HepG2 (cell line): ENCODE measurements at regions not wholly inside any gene's neighbourhood (a gene's known extent, or its start where the extent isn't known, plus 50 kb on each side); places are given as distances from the start of the nearest gene placed in this dataset.

ENCODE experiments used
- BRCA1 ChIP-seq: sonication (generic); formaldehyde crosslinking; IDR thresholded peaks from 2 replicates; pipeline ENCODE4 v1.4.0; 2020; ENCODE audit warnings: missing genetic modification reagents
- CEBPG ChIP-seq: IDR thresholded peaks from 2 replicates; pipeline ENCODE4 v1.6.1; 2016
- GABPA ChIP-seq, 2 experiments: IDR thresholded peaks; 2 replicates each; pipeline ENCODE4 v1.6.1; 2011 to 2016; ENCODE audit warnings: low read depth in 2 of 2, low read length in 1 of 2, missing biosample characterization in 1 of 2, missing genetic modification characterization in 1 of 2
- GPN1 ChIP-seq: sonication (generic); formaldehyde crosslinking; IDR thresholded peaks from 2 replicates; pipeline ENCODE4 v1.5.1; 2020; ENCODE audit warnings: missing genetic modification reagents, borderline replicate concordance
- HMGXB3 ChIP-seq: sonication (generic); formaldehyde crosslinking; IDR thresholded peaks from 2 replicates; pipeline ENCODE4 v1.4.0; 2020; ENCODE audit warnings: missing genetic modification reagents, borderline replicate concordance
- NFAT5 ChIP-seq: sonication (generic); formaldehyde crosslinking; IDR thresholded peaks from 2 replicates; pipeline ENCODE4 v1.4.0; 2020; ENCODE audit warnings: missing genetic modification reagents
- NONO ChIP-seq, 2 experiments: fragments of 450-650 bp in 1 of 2; sonication (generic) in 1 of 2; formaldehyde crosslinking in 1 of 2; IDR thresholded peaks in 1 of 2; conservative IDR thresholded peaks in 1 of 2; 2 replicates each; pipeline versions ENCODE4 v1.6.1 to v1.8.0; 2017 to 2022; ENCODE audit warnings: mild to moderate bottlenecking in 1 of 2, missing genetic modification reagents in 1 of 2, moderate library complexity in 1 of 2
- PHB2 ChIP-seq: fragments of 450-650 bp; IDR thresholded peaks from 2 replicates; pipeline ENCODE4 v1.6.1; 2018; ENCODE audit not compliant: partially characterized antibody
- RAD21 ChIP-seq: fragments of 450-650 bp; formaldehyde crosslinking; IDR thresholded peaks from 2 replicates; pipeline ENCODE4 v1.5.0; 2020; ENCODE audit warnings: mild to moderate bottlenecking
- TAF15 ChIP-seq: fragments of 200-400 bp; formaldehyde crosslinking; IDR thresholded peaks from one replicate; pipeline ENCODE4 v1.6.1; 2018; ENCODE audit warnings: mild to moderate bottlenecking, low read depth, low read length; ENCODE audit not compliant: poor library complexity, severe bottlenecking
- ZNF20 ChIP-seq: sonication (generic); formaldehyde crosslinking; IDR thresholded peaks from 2 replicates; pipeline ENCODE4 v1.4.0; 2020; ENCODE audit warnings: mild to moderate bottlenecking, moderate library complexity, missing genetic modification reagents
- ZNF607 ChIP-seq: sonication (generic); formaldehyde crosslinking; IDR thresholded peaks from 2 replicates; pipeline ENCODE4 v1.5.1; 2020; ENCODE audit warnings: missing genetic modification reagents, mild to moderate bottlenecking, borderline replicate concordance
- ZNF792 ChIP-seq: IDR thresholded peaks from 2 replicates; pipeline ENCODE4 v1.6.1; 2016
- TF ChIP-seq, protein P1 (sequence below): IDR thresholded peaks from 2 replicates; pipeline ENCODE4 v1.6.1; 2016; ENCODE audit warnings: low read depth

DNA sequence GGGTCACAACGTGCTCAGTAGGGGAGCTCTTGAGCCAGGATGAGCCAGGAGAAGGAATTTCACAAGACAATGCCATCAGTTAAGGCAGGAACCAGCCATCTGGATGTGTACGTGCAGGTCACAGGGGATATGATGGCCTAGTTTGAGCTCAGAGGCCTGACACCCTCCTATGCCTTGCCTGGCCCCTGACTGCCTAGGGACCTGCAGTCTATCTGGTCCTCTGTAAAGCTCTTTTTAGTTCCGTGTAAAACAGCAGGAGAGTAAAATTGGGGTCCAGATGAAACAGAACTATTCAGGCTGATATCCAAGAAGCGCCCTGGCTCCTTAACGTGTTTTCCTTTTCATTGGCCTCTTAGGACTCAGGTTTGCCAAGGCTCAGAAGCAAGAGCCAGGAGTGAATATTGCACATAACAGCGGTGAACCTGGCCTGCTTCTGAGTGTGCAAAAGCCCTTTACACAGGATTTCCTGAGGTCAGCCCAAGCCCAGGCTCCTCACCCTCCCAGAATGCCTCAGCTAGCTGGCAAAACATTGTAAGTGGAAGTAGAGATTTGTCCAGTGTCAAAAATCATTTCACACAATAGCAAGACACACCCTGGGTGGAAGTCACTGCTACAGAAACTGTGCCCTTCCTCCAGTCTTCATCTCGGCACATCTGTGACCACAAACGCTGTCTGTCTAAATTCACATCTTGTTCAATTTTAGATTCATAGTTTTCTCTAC is 777.2 kb downstream of the UQCRFS1 start:
- TF ChIP-seq CEBPG (CRISPR knock-in tag) = no peak
- TF ChIP-seq ZNF607 = no peak
- no peak for TF ChIP-seq NFAT5 (CRISPR knock-in tag)
- TF ChIP-seq GABPA (IDR thresholded peaks at IDR 0.05; ENCODE audit: low read depth, low read length) = no peak
- no peak for TF ChIP-seq GABPA (CRISPR knock-in tag; IDR thresholded peaks at IDR 0.05; ENCODE audit: low read depth)
- no peak for TF ChIP-seq TAF15
- no peak for TF ChIP-seq NONO (IDR thresholded peaks at IDR 0.05)
- TF ChIP-seq NONO (CRISPR knock-in tag; conservative IDR thresholded peaks at IDR 0.05) = no peak
- TF ChIP-seq ZNF792 = no peak
- no peak for TF ChIP-seq BRCA1 (CRISPR knock-in tag)
- TF ChIP-seq ZNF20 = no peak
- no peak for TF ChIP-seq PHB2
- no peak for TF ChIP-seq RAD21 (CRISPR knock-in tag)
- TF ChIP-seq, protein P1, sequence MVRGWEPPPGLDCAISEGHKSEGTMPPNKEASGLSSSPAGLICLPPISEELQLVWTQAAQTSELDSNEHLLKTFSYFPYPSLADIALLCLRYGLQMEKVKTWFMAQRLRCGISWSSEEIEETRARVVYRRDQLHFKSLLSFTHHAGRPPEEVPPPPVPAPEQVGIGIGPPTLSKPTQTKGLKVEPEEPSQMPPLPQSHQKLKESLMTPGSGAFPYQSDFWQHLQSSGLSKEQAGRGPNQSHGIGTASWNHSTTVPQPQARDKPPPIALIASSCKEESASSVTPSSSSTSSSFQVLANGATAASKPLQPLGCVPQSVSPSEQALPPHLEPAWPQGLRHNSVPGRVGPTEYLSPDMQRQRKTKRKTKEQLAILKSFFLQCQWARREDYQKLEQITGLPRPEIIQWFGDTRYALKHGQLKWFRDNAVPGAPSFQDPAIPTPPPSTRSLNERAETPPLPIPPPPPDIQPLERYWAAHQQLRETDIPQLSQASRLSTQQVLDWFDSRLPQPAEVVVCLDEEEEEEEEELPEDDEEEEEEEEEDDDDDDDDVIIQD (CRISPR knock-in tag) = no peak
- TF ChIP-seq HMGXB3 = no peak
- TF ChIP-seq GPN1 (CRISPR knock-in tag) = no peak
